UCSD-AML1 (cell line): ENCODE measurements at regions not wholly inside any gene's neighbourhood (a gene's known extent, or its start where the extent isn't known, plus 50 kb on each side); places are given as distances from the start of the nearest gene placed in this dataset.

Experiments used
- DNase-seq: peaks from one replicate; lab custom pipeline; 2025; ENCODE audit not compliant: unreplicated experiment; lab: John Stamatoyannopoulos, UW

- no peak for DNase-seq
These were observed 563.0 kb downstream of the SOX6 start for GRCh38 chr11:15793043-15793996.

DNA sequence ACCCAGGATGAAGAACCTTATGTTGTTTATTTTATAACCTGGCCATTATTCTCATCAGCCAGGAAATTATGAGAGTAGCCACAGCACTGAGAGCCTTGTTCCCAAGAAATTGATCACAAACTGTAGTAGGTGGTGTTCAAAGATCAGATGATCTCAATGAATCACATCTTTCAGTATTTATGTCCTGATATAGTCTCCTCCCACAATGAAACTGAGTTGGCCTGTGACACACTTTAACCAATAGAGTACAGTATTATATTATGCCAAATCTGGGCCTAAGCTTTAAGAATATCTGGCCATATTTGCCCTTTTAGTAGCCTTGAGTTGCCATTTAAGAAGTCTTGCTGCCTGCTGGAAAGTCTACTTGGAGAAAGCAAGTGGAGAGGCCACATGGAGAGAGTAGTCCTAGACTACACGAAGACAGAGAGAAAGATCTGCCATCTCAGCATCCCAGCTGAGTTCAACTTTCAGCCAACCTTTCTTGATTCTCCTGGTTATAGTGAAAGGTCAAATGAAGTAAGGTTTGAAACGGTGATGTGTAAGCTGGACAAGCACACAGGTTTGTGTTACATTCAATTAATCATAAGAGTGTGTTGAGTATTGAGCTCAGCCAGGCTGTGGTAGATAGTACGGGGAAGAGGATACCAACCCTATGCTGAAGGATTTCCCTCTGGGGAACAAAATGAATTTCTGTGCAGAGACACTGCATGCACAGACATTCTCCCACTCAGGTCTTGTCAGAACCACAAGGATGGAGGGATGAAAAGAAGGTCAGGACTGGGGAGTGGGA, 561.8 kb downstream of the SOX6 start:
- no peak for DNase-seq

GRCh38 chr11:15795378-15795777, 561.0 kb downstream of the SOX6 start:
- no peak for DNase-seq

DNA sequence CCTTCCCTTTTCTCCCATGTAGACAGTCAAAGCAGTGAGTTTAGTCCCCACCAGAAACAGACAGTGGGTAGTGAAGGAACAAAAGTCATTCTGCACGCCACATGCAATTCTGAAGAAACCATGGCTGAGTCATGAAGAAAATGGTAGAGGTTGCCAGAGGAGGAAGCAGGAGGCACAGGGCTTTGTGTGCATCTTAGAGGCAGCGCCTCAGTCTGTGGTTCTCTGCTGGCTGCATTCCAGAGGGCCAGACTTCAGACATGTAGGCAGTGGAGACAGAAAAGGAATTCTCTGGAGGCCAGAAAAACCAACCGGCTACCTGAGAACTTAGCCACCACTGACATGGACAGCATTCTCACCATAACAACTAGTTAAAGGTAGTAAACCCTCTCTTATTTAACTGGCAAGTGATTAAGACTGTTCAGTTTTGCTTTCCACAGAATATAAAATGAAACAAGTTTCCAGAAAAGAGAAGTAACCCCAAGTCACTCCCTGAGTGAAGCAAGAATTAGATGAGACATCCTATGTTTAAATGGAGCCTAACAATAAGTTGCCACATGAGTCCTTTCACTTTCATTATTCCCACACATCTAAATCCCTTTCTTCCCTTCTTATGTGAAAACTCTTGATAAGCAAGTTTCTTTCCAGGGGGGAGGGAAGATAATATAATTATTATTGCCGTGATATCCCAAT, 556.1 kb downstream of the SOX6 start:
- DNase-seq = peak; percentile 9

DNA sequence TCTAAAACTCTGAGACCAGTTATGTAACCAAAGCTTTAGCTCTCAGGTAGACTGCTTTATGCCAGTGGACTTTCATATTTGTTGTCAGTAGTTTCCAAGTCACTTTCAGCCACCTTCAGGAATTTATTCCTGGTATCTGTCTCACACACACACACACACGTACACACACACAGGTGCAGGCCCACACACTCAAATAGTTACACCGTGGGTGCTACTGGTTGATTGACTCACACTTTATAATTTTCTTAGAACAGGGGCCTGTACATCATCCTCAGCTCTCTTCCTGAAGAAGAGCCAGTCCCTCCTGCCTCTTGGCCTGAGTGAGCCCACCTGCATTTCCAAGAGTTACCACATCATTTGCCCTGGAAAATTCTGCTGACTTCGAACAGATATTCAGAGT, 555.2 kb downstream of the SOX6 start:
- no peak for DNase-seq

GRCh38 chr11:15801616-15802015, 554.7 kb downstream of the SOX6 start:
- DNase-seq = no peak

- DNase-seq = no peak
These were observed 550.6 kb downstream of the SOX6 start for GRCh38 chr11:15805726-15806125.

DNA sequence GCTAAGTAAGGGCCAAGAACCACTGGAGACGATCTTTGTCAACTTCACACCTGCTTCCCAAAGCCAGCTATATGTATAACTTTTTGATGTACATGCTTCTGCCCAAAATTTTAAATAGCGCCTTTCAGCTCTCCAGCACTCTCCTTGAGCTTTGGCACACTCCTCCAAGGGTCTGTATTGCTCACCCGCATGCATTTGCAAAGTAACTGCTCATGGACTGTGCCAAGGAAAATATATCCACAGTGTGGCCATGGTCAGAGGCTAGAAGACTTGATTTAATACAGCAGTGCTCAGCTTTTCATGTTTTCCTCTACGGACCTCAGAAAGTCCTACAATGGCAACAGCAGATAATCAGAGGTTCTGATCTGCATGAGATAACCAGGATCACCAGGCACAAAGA, 550.1 kb downstream of the SOX6 start:
- no peak for DNase-seq

DNA sequence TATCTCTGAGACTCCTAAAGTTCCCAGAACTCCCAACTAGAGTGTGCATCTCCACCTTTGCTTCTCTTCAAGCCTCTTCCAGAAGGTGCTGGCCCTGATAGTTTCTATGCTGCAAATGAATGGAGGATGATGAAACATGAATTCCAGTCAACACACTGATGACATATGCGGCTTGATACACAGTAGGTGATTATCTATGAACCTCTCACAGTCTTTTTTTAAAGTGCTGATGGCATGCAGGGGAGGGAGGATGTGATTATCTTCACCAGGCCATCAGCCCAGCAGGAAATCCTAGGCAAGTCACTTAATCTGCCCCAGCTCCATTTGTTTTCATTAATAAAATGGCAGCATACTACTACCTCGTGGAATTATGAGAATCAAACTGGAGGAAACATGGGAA, 548.5 kb downstream of the SOX6 start:
- DNase-seq = no peak

- DNase-seq = no peak
These were observed 546.3 kb downstream of the SOX6 start for GRCh38 chr11:15810082-15810481.

DNA sequence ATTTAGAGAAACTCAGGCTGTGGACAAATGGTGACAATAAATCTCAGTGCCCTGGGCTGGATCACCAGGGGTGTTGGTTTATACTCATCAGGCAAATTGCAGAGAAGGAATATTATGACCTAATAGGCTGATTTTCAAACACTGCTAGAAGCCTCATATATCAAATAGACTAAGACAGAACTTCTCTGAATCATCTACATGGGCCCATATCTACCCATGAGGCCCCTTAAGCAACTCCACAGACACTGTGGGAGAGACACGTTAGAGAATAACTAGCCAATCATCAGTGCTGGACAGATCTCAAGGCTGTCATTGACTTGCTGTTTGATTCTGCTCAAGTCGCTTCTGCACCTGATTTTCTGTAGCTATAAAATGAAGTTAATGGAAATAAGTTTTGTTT, 545.8 kb downstream of the SOX6 start:
- DNase-seq = no peak

DNA sequence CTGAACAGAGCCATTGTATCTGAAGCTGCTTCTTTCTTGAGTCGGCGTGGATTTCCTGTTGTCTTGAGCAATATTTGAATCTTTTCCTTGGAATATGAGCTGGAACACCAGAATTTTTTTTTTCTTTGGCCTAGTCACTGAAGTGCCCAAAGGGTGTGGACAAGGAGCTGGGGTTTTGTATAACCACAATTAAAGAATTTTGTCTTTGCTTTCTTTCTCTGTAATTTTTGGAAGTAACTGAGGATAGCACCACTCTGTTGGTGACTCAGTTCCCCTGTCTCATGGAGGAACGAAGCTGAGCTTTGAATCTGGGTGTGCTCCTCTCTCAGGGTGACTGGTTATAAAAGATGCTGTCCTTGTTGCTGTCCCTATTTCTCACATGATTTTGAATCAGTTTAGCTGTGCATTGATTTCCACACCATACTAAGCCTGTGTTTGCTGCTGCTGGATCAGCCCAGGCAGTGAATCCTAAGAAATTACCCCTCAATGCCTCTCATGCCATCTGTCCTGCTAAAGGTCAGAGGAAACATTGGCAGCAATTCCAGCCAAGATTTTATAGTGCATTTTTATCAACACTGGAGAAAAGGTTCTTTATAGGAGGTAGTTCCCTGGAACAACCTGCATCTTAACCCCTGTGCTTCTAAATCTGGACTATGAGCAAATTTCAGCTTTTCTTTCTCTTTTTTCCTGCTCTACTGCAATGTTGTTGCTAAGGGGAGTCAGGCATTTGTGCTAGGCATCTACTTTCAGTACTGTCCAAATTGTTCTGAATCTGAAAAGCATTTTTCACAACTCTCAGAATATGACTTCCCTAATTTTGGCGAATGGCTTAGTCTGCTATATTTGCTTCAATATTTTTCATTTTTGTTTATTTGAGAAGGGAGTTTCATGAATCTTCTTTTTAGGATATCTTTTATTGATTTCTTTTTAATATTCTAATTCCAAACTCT, 540.8 kb downstream of the SOX6 start:
- no peak for DNase-seq

DNA sequence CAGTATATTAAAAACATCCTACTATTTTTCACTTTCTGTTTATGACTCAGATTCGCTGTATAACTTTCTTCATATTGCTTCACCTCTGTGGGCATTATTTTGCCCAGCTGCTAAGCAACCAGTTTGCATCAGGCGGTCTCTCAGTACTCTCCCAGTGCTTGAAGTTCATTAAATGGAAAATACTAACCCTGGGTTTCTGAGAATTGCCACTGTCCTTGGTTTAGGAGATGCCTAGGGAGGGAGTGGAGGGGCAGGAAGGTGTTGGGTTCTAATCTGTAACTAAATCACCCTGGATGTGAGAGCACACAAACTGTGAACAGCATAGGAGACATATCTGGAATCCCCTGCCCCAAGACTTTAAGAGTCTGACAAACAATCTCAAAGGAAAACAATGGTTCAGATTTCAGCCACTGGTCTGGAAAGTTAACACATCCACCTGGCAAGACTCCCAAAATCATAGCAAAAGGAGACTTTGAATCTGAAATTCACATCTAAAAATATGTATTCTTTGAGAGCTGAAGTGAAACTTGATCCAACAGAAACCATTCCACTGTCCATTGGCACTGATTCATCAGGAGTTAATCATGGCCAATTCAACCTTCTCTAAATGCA, 540.0 kb downstream of the SOX6 start:
- DNase-seq = no peak

- DNase-seq = no peak
These were observed 539.3 kb downstream of the SOX6 start for GRCh38 chr11:15817001-15817400.

GRCh38 chr11:15818132-15818842, 538.1 kb downstream of the SOX6 start:
- no peak for DNase-seq

GRCh38 chr11:15819679-15820286, 536.6 kb downstream of the SOX6 start:
- peak; percentile 56 for DNase-seq

GRCh38 chr11:15821451-15821850, 534.9 kb downstream of the SOX6 start:
- DNase-seq = no peak

DNA sequence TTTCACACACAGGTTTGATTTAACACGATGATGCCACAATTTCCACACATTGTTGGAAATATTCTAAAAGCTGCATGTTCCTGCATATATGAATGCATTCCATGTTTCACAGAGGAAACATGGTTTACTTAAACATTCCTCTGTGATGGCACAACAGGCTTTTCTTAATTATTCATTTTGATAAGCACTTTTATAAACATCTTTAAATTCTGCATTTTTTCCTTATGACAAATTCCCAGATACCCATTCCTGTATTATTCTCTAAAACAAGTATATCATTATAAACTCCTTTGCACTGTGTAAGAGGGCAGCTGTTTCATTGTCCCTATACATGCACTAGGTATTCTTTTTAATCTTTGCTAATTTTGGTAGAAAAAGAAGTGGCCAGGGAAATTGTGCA, 532.3 kb downstream of the SOX6 start:
- DNase-seq = no peak
